GM18511 (cell line): ENCODE measurements at regions not wholly inside any gene's neighbourhood (a gene's known extent, or its start where the extent isn't known, plus 50 kb on each side); places are given as distances from the start of the nearest gene placed in this dataset.

Source experiments
- ATAC-seq: cut with Tn5 transposase; IDR thresholded peaks from one replicate; pipeline ENCODE4 v1.9.1; 2021; ENCODE audit warnings: mild to moderate bottlenecking, moderate library complexity; ENCODE audit not compliant: unreplicated experiment

- no peak for ATAC-seq
Measured at GRCh38 chr3:109897734-109898133, 560.4 kb upstream of the DPPA4 start.

DNA sequence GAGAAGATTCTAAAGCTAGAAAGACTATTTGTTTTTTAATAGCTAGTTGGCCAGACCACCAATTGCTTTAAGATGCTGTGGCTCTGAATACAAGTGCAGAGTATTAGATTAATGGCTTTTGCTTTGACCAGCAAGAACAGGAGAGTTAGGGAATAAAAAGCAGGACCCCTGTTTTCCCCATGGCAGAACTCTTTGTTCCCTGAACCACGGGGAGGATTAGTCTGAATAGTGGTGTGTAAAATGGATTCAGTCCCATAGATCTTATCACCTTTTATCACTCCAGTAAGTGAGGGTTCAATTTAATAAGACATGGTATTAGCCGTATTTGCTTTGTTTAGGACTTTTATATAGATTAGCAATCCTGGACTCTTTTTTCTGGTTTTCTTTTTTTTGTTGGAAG lies 562.6 kb upstream of the DPPA4 start:
- no peak for ATAC-seq

GRCh38 chr3:109900783-109901182 lies 563.4 kb upstream of the DPPA4 start:
- ATAC-seq: no peak

GRCh38 chr3:109902549-109902948 lies 565.2 kb upstream of the DPPA4 start:
- ATAC-seq: no peak

DNA sequence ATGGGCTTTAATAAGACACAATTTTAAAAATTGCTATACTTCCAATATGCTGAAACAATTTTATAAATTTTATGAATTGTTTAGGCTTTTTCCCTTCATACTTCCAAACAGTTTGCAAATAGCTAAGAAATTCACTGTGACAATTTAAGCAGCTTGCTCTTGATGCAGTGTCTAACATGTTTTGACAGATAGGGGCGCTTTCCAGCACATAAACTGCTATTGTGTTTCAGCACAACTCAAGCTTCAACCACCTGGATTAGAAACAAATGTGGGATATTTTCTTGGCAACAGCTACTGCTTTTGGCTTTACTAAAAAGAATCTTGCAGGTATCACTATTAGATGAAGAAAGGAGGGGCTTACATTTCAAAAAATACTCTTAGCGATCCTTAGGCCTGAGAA lies 565.8 kb upstream of the DPPA4 start:
- no peak for ATAC-seq

DNA sequence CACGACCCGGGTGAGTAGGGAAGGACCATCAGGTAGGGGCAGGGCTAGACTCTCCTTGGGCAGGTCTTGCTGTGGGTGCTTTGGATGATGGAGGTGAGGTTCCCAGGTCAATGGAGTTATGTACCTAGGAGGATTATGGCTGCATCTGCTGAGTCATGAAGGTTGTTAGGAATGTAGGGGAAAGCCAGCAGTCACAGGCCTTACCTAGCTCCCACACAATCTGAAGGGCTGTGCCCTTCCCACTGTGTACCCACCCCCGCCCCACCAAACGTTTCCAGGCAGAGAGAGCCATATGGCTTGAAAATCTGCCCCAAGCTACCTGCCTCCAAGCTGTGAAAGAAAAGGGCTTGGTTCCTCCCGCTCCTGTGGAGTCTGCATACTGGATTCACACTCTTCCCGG lies 573.4 kb upstream of the DPPA4 start:
- ATAC-seq: no peak

GRCh38 chr3:109918740-109919139 lies 581.4 kb upstream of the DPPA4 start:
- no peak for ATAC-seq

DNA sequence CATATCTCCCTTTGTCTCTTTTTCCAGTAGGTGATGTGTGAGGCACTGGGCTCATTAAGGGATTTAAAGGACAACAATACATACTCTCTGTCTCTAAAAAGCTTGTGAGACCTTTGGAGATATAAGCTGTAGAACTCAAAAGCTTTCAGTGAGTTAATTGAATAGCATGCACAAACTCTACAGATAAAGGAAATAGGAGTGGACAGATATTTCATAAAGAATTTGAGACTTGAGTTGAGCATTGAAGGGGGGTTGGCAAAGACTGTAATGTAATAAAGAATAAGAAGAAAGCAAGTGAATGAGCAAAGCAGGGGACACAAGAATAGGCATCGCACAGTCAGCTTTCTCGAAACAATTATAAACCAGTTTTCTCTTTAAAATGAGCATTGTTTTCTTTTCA lies 583.4 kb upstream of the DPPA4 start:
- ATAC-seq: no peak

- ATAC-seq: no peak
Measured at GRCh38 chr3:109921509-109921908, 584.2 kb upstream of the DPPA4 start.

DNA sequence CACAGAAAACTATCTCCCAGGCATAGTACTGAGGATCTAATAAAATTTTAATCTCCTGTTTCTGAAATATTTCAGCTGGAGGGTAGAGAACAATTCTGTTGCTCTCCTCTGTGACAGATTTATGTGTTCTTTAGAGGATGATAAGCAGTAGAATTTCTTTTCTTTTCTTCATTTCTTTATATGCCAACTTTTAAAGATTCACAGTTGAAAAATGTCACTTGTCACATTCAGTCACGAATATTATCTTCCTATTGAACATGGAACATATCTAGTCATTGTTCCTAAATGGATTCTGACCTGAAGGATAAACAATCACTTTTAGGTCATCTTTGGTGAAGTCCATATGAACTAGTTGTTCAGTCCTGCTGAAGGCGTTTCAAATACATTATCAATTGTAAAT lies 585.5 kb upstream of the DPPA4 start:
- ATAC-seq: no peak

DNA sequence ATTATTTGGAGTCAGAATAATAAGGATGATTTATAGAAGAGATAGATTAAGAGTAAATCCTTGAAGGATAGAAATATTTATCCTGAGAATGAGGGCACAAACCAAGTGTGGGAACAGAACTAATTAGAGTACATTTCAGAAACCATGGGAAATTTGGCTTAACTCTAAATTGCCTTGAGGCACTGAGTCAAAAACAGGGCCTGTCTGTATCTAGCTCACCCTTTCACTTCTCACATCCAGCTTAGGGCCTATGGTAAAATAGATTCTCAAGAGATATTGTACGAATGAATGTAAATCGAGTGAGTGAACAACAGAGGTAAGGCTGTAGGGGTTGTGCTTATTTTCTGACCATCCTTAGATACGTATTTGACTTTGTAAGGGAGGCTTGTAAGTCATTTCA lies 586.1 kb upstream of the DPPA4 start:
- no peak for ATAC-seq

DNA sequence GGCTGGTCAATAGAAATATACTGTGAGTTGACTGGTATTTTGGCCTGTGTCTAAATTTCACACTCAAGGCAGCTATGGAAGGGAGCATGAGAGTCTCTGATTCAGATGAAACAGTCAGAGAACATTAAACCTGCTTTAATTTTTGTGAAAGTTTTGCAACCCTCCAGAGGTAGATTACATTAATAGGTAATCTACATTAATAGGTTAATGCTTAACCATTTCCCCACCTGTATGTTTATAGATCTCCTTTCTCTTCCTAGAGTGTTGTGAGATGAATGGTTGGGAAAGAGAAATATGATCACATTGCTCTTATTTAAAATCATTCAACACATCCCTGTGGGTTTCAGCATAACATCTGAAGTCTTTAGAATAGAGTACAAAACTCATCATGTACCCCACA lies 586.9 kb upstream of the DPPA4 start:
- no peak for ATAC-seq

GRCh38 chr3:109926376-109926775 lies 589.0 kb upstream of the DPPA4 start:
- ATAC-seq: no peak

DNA sequence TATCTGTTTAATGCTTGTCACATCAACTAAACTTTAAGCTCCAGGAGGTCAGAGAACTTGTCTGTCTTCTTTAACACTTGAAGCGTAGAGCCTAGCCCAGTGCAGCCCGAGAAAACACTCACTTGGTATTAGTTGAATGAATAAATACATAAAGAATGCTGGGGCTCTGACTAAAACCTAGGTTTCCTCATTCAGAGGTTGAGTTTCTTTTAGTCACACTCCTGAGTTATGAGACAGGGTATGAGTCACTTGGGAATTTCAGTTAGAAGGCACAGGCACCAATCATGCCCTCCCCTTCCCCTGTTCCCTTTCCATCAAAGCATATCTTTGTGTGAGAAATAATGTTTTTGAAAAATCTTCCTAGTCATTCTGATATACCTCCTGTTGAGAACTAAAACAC lies 589.8 kb upstream of the DPPA4 start:
- ATAC-seq: peak; percentile 51

- ATAC-seq: no peak
Measured at GRCh38 chr3:109927726-109928125, 590.4 kb upstream of the DPPA4 start.

- no peak for ATAC-seq
Measured at GRCh38 chr3:109930582-109930981, 593.2 kb upstream of the DPPA4 start.

DNA sequence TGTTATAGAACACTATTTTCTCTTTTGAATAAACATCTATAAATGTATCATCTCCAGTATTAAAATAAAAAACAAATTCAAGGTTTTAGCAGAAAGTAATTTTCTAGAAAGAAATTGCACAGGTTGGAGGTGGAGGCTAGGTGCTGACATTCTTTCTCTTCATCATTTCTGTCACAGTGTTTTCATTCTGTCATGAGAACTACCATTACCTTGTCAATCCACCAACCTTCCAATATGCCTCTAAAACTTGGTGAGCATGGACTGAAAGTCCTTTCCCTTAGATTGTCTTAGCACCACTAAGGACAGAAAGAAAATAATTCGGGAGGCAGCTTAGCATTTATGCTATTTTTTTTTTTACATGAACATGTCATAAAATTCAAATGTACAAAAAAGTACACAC lies 596.2 kb upstream of the DPPA4 start:
- no peak for ATAC-seq

DNA sequence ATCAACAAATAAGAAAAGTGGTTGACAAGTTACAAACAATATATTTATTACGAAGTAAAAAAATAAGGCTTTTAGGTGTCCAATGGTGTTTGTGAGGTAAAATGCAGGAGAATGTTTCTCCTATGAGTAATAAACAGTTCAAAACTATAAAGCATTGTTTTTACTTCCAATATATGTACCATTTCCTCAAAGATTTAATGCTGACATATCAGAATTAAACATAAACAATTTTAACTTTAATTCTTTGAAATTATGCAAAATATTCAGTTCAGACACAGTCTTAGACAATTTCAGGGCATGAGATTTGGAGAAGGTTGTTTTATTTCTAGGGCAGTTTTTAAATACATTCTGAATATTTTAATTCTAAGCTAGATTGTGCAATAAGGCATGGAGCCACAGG lies 602.5 kb upstream of the DPPA4 start:
- no peak for ATAC-seq

GRCh38 chr3:109943181-109943580 lies 605.8 kb upstream of the DPPA4 start:
- ATAC-seq: no peak

- ATAC-seq: no peak
Measured at GRCh38 chr3:109944836-109945235, 607.5 kb upstream of the DPPA4 start.

DNA sequence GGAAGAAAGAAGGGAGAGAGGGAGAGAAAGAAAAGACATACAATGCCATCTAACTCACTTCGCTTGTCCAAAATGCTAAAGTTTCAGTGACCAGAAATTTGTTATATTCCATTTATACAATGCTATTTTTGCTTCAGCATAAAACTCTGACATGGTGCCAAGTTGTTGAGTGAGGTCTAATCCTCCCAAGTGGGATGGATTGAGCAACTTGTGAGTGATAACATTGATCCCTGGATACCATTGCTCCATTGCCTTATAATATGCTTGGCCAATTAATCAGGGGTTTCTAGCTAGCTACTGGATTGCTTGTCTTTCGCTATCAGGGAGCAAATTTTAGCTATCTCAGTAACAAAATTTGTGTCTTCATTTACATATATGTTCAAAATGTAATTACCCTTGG lies 615.6 kb upstream of the DPPA4 start:
- no peak for ATAC-seq

- no peak for ATAC-seq
Measured at GRCh38 chr3:109963831-109964230, 626.5 kb upstream of the DPPA4 start.

DNA sequence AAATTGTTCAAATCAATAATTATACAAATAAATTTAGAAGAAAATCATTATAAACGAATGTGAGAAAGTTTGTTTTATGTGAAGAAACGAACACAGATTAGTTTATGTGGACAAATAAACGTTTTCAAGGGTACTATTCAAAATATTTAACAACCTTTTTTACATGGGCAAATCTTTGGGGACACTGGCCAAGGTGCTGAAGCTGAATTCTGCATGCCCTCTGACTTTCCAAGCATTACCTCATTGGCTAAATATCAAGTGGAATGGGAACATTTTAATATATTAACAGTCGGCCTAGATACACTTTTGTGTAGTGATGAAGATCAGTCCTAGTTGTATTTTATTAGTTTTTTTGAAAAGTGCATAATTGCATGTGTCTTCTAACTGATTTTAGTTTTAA lies 636.4 kb upstream of the DPPA4 start:
- ATAC-seq: no peak

DNA sequence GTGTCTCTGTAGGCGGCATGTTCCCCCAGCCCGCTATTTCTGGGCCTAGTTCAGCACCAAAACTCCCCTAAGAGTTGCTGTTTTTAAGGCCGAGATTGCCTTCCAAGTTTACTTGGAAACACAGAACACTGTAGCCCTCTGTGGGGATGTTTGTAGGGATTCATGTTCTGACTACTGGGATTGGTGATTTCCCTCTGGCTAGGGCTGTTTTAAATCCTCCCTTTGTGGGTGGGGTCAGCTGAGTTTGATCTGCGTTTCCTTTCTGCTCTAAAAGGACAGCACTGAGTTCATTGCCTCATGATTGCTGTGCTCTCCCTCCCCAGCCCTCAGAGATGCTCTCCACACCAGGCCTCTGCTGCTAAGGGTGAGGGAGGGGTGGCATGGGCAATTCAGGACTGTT lies 640.6 kb upstream of the DPPA4 start:
- ATAC-seq: no peak
